ENCODE measurements at regions not wholly inside any gene's neighbourhood (a gene's known extent, or its start where the extent isn't known, plus 50 kb on each side); places are given as distances from the start of the nearest gene placed in this dataset.

- ChIA-PET POLR2A (ENCODE audit: unreplicated experiment) (no interaction called here), CTCF (no interaction called here)
- Histone ChIP-seq H3K14ac (replicated peaks; ENCODE audit: low read depth, low read length) (no peak overlapping the region), H3K4ac (ENCODE audit: low read depth, low read length) (no peak overlapping the region), H2BK15ac (ENCODE audit: low read depth, low read length) (no peak overlapping the region), H4K20me1 (ENCODE audit: insufficient read depth, low read length) (no peaks in the 10 kb centered on the region), H4K91ac (ENCODE audit: insufficient read depth, low read depth, low read length) (no peak overlapping the region), H3K9me1 (ENCODE audit: insufficient read depth, low read length) (peaks cover 5% of the 10 kb centered on the region), H4K5ac (ENCODE audit: low read depth, low read length) (no peak overlapping the region), H3K9ac (ENCODE audit: low read depth, low read length) (no peak overlapping the region), H2AK9ac (replicated peaks; ENCODE audit: low read depth, low read length, poor library complexity) (no peak overlapping the region), H3K4me1 (ENCODE audit: control insufficient read depth, insufficient read depth, low read length) (peaks cover 5% of the 10 kb centered on the region), H2BK20ac (ENCODE audit: low read depth, low read length) (no peak overlapping the region), H2BK120ac (ENCODE audit: low read depth, low read length) (no peak overlapping the region), H3K9me3 (ENCODE audit: control insufficient read depth, insufficient read depth, low read length) (no peaks in the 10 kb centered on the region), H3K27ac (ENCODE audit: insufficient read depth, low read length) (no peak overlapping the region), H3K27me3 (ENCODE audit: control insufficient read depth, insufficient read depth, low read length) (no peaks in the 10 kb centered on the region), H2BK5ac (ENCODE audit: low read depth, low read length, poor library complexity, severe bottlenecking) (no peak overlapping the region), H2AK5ac (ENCODE audit: low read depth, low read length) (no peak overlapping the region), H3K4me3 (ENCODE audit: insufficient read depth, low read depth, low read length) (no peak overlapping the region), H3K56ac (ENCODE audit: extremely low read depth, insufficient read depth, low read length) (no peak overlapping the region), H3K79me1 (ENCODE audit: low read depth in 1 of 2, low read length in 2 of 2) (no peaks in the 10 kb centered on the region), H3K18ac (ENCODE audit: low read depth, low read length) (no peak overlapping the region), H2AFZ (replicated peaks; ENCODE audit: low read length, poor library complexity) (no peak overlapping the region), H3K36me3 (ENCODE audit: control insufficient read depth, insufficient read depth, low read length) (no peaks in the 10 kb centered on the region), H4K8ac (ENCODE audit: low read depth in 2 of 2, low read length in 2 of 2) (no peak overlapping the region), H3K23ac (ENCODE audit: low read depth, low read length) (no peak overlapping the region), H3K4me2 (ENCODE audit: low read depth, low read length) (no peak overlapping the region)
- in situ Hi-C loops (cut with MboI; ENCODE audit: low sequenced_read_pairs) (no loop called here), dilution Hi-C loops (cut with HindIII; ENCODE audit: low sequenced_read_pairs, unreplicated experiment) (no loop called here), intact Hi-C loops (cut with micrococcal nuclease) (no loop called here)
- no TSS peak for BruUV-seq (replicated peaks)
- ATAC-seq (ENCODE audit: low read depth) = no peak
- peak; percentile 35 for DNase-seq
- TF ChIP-seq POLR2A (IDR thresholded peaks at IDR 0.05; ENCODE audit: low read depth, low read length) (no peak), USF2 (IDR thresholded peaks at IDR 0.05; ENCODE audit: low read depth, low read length) (no peak), CEBPB (IDR thresholded peaks at IDR 0.05; ENCODE audit: low read depth, low read length) (no peak), FOS (IDR thresholded peaks at IDR 0.05; ENCODE audit: low read depth, low read length) (no peak), RAD21 (IDR thresholded peaks at IDR 0.05; ENCODE audit: low read length) (no peak), SMC3 (IDR thresholded peaks at IDR 0.05; ENCODE audit: low read depth, low read length) (no peak), RFX5 (IDR thresholded peaks at IDR 0.05; ENCODE audit: low read depth, low read length) (no peak), MAFK (IDR thresholded peaks at IDR 0.05; ENCODE audit: low read depth, low read length) (no peak), MAZ (IDR thresholded peaks at IDR 0.05; ENCODE audit: borderline replicate concordance, low read depth, low read length) (no peak), BHLHE40 (IDR thresholded peaks at IDR 0.05; ENCODE audit: low read depth, low read length) (no peak), ELK1 (IDR thresholded peaks at IDR 0.05; ENCODE audit: borderline replicate concordance, low read depth, low read length) (no peak), NFE2L2 (IDR thresholded peaks at IDR 0.05; ENCODE audit: low read depth, low read length) (no peak), MXI1 (IDR thresholded peaks at IDR 0.05; ENCODE audit: borderline replicate concordance, low read depth, low read length) (no peak), RCOR1 (IDR thresholded peaks at IDR 0.05; ENCODE audit: insufficient replicate concordance, low read length) (no peak), CHD1 (IDR thresholded peaks at IDR 0.05; ENCODE audit: low read depth, low read length) (no peak), CTCF (conservative IDR thresholded peaks at IDR 0.05; ENCODE audit: low read depth, low read length) (no peak)
- whole genome bisulfite sequencing, 2 experiments (ENCODE audit: extremely low coverage in 2 of 2, insufficient read length in 1 of 2) = no CpG with 5 or more reads among the region's 5 CpGs
Measured at GRCh38 chr10:31647861-31648260, 280.8 kb downstream of the ARHGAP12 start.
